ACC112 (cell line): ENCODE measurements at regions not wholly inside any gene's neighbourhood (a gene's known extent, or its start where the extent isn't known, plus 50 kb on each side); places are given as distances from the start of the nearest gene placed in this dataset.

Experiments
- H2AFZ ChIP-seq: fragments of 200-600 bp; sonication (generic); one replicate; pipeline ENCODE4 v1.6.0; 2017; ENCODE audit warnings: antibody characterized with exemption, low read length; ENCODE audit not compliant: unreplicated experiment
- H3K27ac ChIP-seq: fragments of 200-600 bp; sonication (generic); 2 replicates; pipeline ENCODE4 v1.5.1; 2014; ENCODE audit warnings: low read depth, mild to moderate bottlenecking, antibody characterized with exemption, low read length, moderate library complexity
- H3K27me3 ChIP-seq: fragments of 200-600 bp; sonication (generic); 2 replicates; pipeline ENCODE4 v1.6.1; 2014; ENCODE audit warnings: mild to moderate bottlenecking, antibody characterized with exemption, low read length, moderate library complexity, mixed read lengths; ENCODE audit not compliant: insufficient read depth
- H3K36me3 ChIP-seq: fragments of 200-600 bp; sonication (generic); 2 replicates; pipeline ENCODE4 v1.6.1; 2016; ENCODE audit warnings: mild to moderate bottlenecking, antibody characterized with exemption, low read length, moderate library complexity, mixed read lengths; ENCODE audit not compliant: insufficient read depth
- H3K4me1 ChIP-seq: fragments of 200-600 bp; sonication (generic); one replicate; pipeline ENCODE4 v1.6.1; 2016; ENCODE audit warnings: low read length, mixed read lengths; ENCODE audit not compliant: insufficient read depth, unreplicated experiment, control insufficient read depth
- H3K4me3 ChIP-seq: fragments of 200-600 bp; sonication (generic); 2 replicates; pipeline ENCODE4 v1.5.1; 2014; ENCODE audit warnings: mild to moderate bottlenecking, low read depth, low read length
- H3K79me2 ChIP-seq: fragments of 200-600 bp; sonication (generic); one replicate; pipeline ENCODE4 v1.6.0; 2016; ENCODE audit warnings: low read length; ENCODE audit not compliant: control insufficient read depth, unreplicated experiment, insufficient read depth

- Histone ChIP-seq H2AFZ (no peak overlapping the region), H3K4me3 (no peak overlapping the region), H3K4me1 (no peaks in the 10 kb centered on the region), H3K27me3 (no peaks in the 10 kb centered on the region), H3K27ac (no peak overlapping the region), H3K79me2 (no peaks in the 10 kb centered on the region), H3K36me3 (no peaks in the 10 kb centered on the region)
Observed at GRCh38 chr7:25982684-25983083, 169.3 kb upstream of the NFE2L3 start.

- Histone ChIP-seq H3K27ac (no peak overlapping the region), H3K79me2 (no peaks in the 10 kb centered on the region), H3K27me3 (no peaks in the 10 kb centered on the region), H3K4me1 (no peaks in the 10 kb centered on the region), H3K36me3 (no peaks in the 10 kb centered on the region), H2AFZ (no peak overlapping the region), H3K4me3 (no peak overlapping the region)
Observed at GRCh38 chr7:25985196-25985595, 166.8 kb upstream of the NFE2L3 start.

- H3K79me2 ChIP-seq, result no peaks in the 10 kb centered on the region
- H3K27me3 ChIP-seq, result no peaks in the 10 kb centered on the region
- no peak overlapping the region for H2AFZ ChIP-seq
- H3K4me3 ChIP-seq, result no peak overlapping the region
- H3K4me1 ChIP-seq, result no peaks in the 10 kb centered on the region
- no peaks in the 10 kb centered on the region for H3K36me3 ChIP-seq
- no peak overlapping the region for H3K27ac ChIP-seq
Observed at GRCh38 chr7:25988640-25989039, 163.4 kb upstream of the NFE2L3 start.

GRCh38 chr7:25989140-25989705, 162.8 kb upstream of the NFE2L3 start:
- Histone ChIP-seq H3K27ac (no peak overlapping the region), H3K36me3 (no peaks in the 10 kb centered on the region), H3K4me3 (no peak overlapping the region), H3K27me3 (no peaks in the 10 kb centered on the region), H3K4me1 (no peaks in the 10 kb centered on the region), H2AFZ (no peak overlapping the region), H3K79me2 (no peaks in the 10 kb centered on the region)

- Histone ChIP-seq H3K4me3 (no peak overlapping the region), H3K36me3 (no peaks in the 10 kb centered on the region), H3K4me1 (no peaks in the 10 kb centered on the region), H3K27me3 (no peaks in the 10 kb centered on the region), H3K27ac (no peak overlapping the region), H3K79me2 (no peaks in the 10 kb centered on the region), H2AFZ (no peak overlapping the region)
Observed at GRCh38 chr7:25994433-25994994, 157.5 kb upstream of the NFE2L3 start.

GRCh38 chr7:25995216-25995615, 156.8 kb upstream of the NFE2L3 start:
- no peak overlapping the region for H2AFZ ChIP-seq
- H3K36me3 ChIP-seq, result no peaks in the 10 kb centered on the region
- no peak overlapping the region for H3K27ac ChIP-seq
- H3K79me2 ChIP-seq, result no peaks in the 10 kb centered on the region
- H3K4me3 ChIP-seq, result no peak overlapping the region
- H3K27me3 ChIP-seq, result no peaks in the 10 kb centered on the region
- no peaks in the 10 kb centered on the region for H3K4me1 ChIP-seq

GRCh38 chr7:25996006-25996408, 156.0 kb upstream of the NFE2L3 start:
- Histone ChIP-seq H2AFZ (no peak overlapping the region), H3K27me3 (no peaks in the 10 kb centered on the region), H3K79me2 (no peaks in the 10 kb centered on the region), H3K36me3 (no peaks in the 10 kb centered on the region), H3K4me3 (no peak overlapping the region), H3K27ac (no peak overlapping the region), H3K4me1 (no peaks in the 10 kb centered on the region)

GRCh38 chr7:25998499-25998898, 153.5 kb upstream of the NFE2L3 start:
- Histone ChIP-seq H3K36me3 (no peaks in the 10 kb centered on the region), H3K4me3 (no peak overlapping the region), H3K27me3 (no peaks in the 10 kb centered on the region), H3K27ac (no peak overlapping the region), H2AFZ (no peak overlapping the region), H3K79me2 (no peaks in the 10 kb centered on the region), H3K4me1 (no peaks in the 10 kb centered on the region)

- no peaks in the 10 kb centered on the region for H3K79me2 ChIP-seq
Observed at GRCh38 chr7:26000841-26001240, 151.2 kb upstream of the NFE2L3 start.

GRCh38 chr7:26001662-26002244, 150.2 kb upstream of the NFE2L3 start:
- no peak overlapping the region for H3K27ac ChIP-seq
- H3K36me3 ChIP-seq, result no peaks in the 10 kb centered on the region
- H3K4me3 ChIP-seq, result no peak overlapping the region
- no peaks in the 10 kb centered on the region for H3K4me1 ChIP-seq
- H3K27me3 ChIP-seq, result no peaks in the 10 kb centered on the region
- H3K79me2 ChIP-seq, result no peaks in the 10 kb centered on the region
- no peak overlapping the region for H2AFZ ChIP-seq

More at GRCh38 chr7:26000841-26001240, 151.2 kb upstream of the NFE2L3 start:
- H3K4me1 ChIP-seq, result no peaks in the 10 kb centered on the region
- no peak overlapping the region for H3K4me3 ChIP-seq
- no peaks in the 10 kb centered on the region for H3K27me3 ChIP-seq
- no peaks in the 10 kb centered on the region for H3K36me3 ChIP-seq
- H3K27ac ChIP-seq, result no peak overlapping the region
- H2AFZ ChIP-seq, result no peak overlapping the region

GRCh38 chr7:26005683-26006410, 146.2 kb upstream of the NFE2L3 start:
- Histone ChIP-seq H2AFZ (no peak overlapping the region), H3K27ac (no peak overlapping the region)

More at GRCh38 chr7:26005683-26006410, 146.2 kb upstream of the NFE2L3 start:
- Histone ChIP-seq H3K27me3 (no peaks in the 10 kb centered on the region), H3K4me1 (no peaks in the 10 kb centered on the region), H3K36me3 (no peaks in the 10 kb centered on the region), H3K4me3 (no peak overlapping the region), H3K79me2 (no peaks in the 10 kb centered on the region)
